ENCODE measurements at regions not wholly inside any gene's neighbourhood (a gene's known extent, or its start where the extent isn't known, plus 50 kb on each side); places are given as distances from the start of the nearest gene placed in this dataset.
"Not testable (repeated sequence)": the region's sequence is repeated elsewhere in the genome, so short reads cannot be mapped to it uniquely, and the experiment has no call there.

GRCh38 chr4:100016191-100016590 is 66.1 kb upstream of the H2AZ1 start:
- no peak for DNase-seq (ENCODE audit: low read depth)
- TF ChIP-seq, protein P1, sequence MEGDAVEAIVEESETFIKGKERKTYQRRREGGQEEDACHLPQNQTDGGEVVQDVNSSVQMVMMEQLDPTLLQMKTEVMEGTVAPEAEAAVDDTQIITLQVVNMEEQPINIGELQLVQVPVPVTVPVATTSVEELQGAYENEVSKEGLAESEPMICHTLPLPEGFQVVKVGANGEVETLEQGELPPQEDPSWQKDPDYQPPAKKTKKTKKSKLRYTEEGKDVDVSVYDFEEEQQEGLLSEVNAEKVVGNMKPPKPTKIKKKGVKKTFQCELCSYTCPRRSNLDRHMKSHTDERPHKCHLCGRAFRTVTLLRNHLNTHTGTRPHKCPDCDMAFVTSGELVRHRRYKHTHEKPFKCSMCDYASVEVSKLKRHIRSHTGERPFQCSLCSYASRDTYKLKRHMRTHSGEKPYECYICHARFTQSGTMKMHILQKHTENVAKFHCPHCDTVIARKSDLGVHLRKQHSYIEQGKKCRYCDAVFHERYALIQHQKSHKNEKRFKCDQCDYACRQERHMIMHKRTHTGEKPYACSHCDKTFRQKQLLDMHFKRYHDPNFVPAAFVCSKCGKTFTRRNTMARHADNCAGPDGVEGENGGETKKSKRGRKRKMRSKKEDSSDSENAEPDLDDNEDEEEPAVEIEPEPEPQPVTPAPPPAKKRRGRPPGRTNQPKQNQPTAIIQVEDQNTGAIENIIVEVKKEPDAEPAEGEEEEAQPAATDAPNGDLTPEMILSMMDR (IDR thresholded peaks at IDR 0.05; ENCODE audit: control insufficient read depth, insufficient read depth, low read depth, low read length, missing control alignments) = no peak
- H3K4me3 ChIP-seq (ENCODE audit: control insufficient read depth, low read depth, low read length) = no peak overlapping the region

GRCh38 chr4:100014616-100015015 is 64.5 kb upstream of the H2AZ1 start:
- TF ChIP-seq, protein P1 (IDR thresholded peaks at IDR 0.05; ENCODE audit: control insufficient read depth, insufficient read depth, low read depth, low read length, missing control alignments) = no peak
- no peak for DNase-seq (ENCODE audit: low read depth)

GRCh38 chr4:100009490-100009889 is 59.4 kb upstream of the H2AZ1 start:
- TF ChIP-seq, protein P1 (IDR thresholded peaks at IDR 0.05; ENCODE audit: control insufficient read depth, insufficient read depth, low read depth, low read length, missing control alignments) = no peak
- H3K4me3 ChIP-seq (ENCODE audit: control insufficient read depth, low read depth, low read length) = no peak overlapping the region
- DNase-seq (ENCODE audit: low read depth) = no peak

More at GRCh38 chr4:100014616-100015015, 64.5 kb upstream of the H2AZ1 start:
- H3K4me3 ChIP-seq (ENCODE audit: control insufficient read depth, low read depth, low read length) = no peak overlapping the region

DNA sequence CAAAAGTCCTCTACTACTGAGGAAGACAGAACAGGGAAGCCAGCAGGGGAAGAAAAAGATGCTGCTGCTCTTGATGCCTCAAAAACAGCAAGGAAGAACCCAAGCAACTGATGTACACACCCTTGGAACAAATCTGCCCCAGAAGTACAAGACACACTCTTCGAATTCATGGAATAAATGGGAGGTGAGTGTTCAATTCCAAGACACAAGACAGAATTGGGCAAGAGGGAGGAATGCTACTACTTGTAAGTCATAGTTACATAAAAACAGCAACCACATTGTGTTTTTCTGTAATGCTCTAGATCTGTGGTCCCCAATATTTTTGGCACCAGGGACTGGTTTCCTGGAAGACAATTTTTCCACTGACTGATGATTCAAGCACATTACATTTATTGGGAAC is 58.0 kb upstream of the H2AZ1 start:
- peak; percentile 39 for DNase-seq (ENCODE audit: low read depth)
- TF ChIP-seq, protein P1 (IDR thresholded peaks at IDR 0.05; ENCODE audit: control insufficient read depth, insufficient read depth, low read depth, low read length, missing control alignments) = no peak
- no peak overlapping the region for H3K4me3 ChIP-seq (ENCODE audit: control insufficient read depth, low read depth, low read length)

- DNase-seq (ENCODE audit: low read depth); H3K4me3 ChIP-seq (ENCODE audit: control insufficient read depth, low read depth, low read length): not testable (repeated sequence)
Measured at GRCh38 chr4:100006161-100006560, 56.1 kb upstream of the H2AZ1 start.

All from AG09309 (cell line).